Islet of Langerhans (tissue), 1 donor: ENCODE measurements at regions not wholly inside any gene's neighbourhood (a gene's known extent, or its start where the extent isn't known, plus 50 kb on each side); places are given as distances from the start of the nearest gene placed in this dataset.
A peak's percentile ranks its signal among the peaks of the same experiment; 100 is the strongest.
"Not testable (repeated sequence)": the region's sequence is repeated elsewhere in the genome, so short reads cannot be mapped to it uniquely, and the experiment has no call there.

Source experiments
- FAIRE-seq: peaks from one replicate; lab custom pipeline; 2011; peaks lifted over from hg19 to GRCh38; lab: Jason Lieb, UNC

- FAIRE-seq, result no peak
These were observed 184.4 kb downstream of the FCRL5 start for GRCh38 chr1:157367870-157368269.

GRCh38 chr1:157367091-157367739 is 185.1 kb downstream of the FCRL5 start:
- FAIRE-seq, result no peak

GRCh38 chr1:157364612-157365011 is 187.7 kb downstream of the FCRL5 start:
- FAIRE-seq, result no peak

GRCh38 chr1:157363660-157364140 is 188.6 kb downstream of the FCRL5 start:
- no peak for FAIRE-seq

GRCh38 chr1:157360023-157360390 is 192.3 kb downstream of the FCRL5 start:
- FAIRE-seq, result no peak

GRCh38 chr1:157359314-157360022 is 192.8 kb downstream of the FCRL5 start:
- no peak for FAIRE-seq

- no peak for FAIRE-seq
These were observed 195.2 kb downstream of the FCRL5 start for GRCh38 chr1:157357111-157357510.

- no peak for FAIRE-seq
These were observed 195.7 kb downstream of the FCRL5 start for GRCh38 chr1:157356601-157357000.

GRCh38 chr1:157353546-157353945 is 198.8 kb downstream of the FCRL5 start:
- FAIRE-seq, result no peak

- no peak for FAIRE-seq
These were observed 199.4 kb downstream of the FCRL5 start for GRCh38 chr1:157352817-157353408.

- FAIRE-seq, result no peak
These were observed 200.1 kb downstream of the FCRL5 start for GRCh38 chr1:157352216-157352615.

GRCh38 chr1:157351800-157352199 is 200.5 kb downstream of the FCRL5 start:
- FAIRE-seq, result not testable (repeated sequence)

- FAIRE-seq, result no peak
These were observed 203.5 kb downstream of the FCRL5 start for GRCh38 chr1:157348538-157349480.

- no peak for FAIRE-seq
These were observed 204.8 kb downstream of the FCRL5 start for GRCh38 chr1:157347506-157347905.

GRCh38 chr1:157337785-157338184 is 199.6 kb upstream of the ETV3 start:
- FAIRE-seq, result not testable (repeated sequence)

- FAIRE-seq, result no peak
These were observed 196.9 kb upstream of the ETV3 start for GRCh38 chr1:157335056-157335455.

GRCh38 chr1:157334041-157334440 is 195.8 kb upstream of the ETV3 start:
- FAIRE-seq, result no peak

GRCh38 chr1:157330177-157330576 is 192.0 kb upstream of the ETV3 start:
- not testable (repeated sequence) for FAIRE-seq

- peak; percentile 21 for FAIRE-seq
These were observed 189.9 kb upstream of the ETV3 start for GRCh38 chr1:157328120-157328519.

- no peak for FAIRE-seq
These were observed 188.1 kb upstream of the ETV3 start for GRCh38 chr1:157326173-157326859.

- FAIRE-seq, result no peak
These were observed 187.0 kb upstream of the ETV3 start for GRCh38 chr1:157325220-157325619.

GRCh38 chr1:157321972-157322371 is 183.8 kb upstream of the ETV3 start:
- FAIRE-seq, result not testable (repeated sequence)
